ENCODE measurements at regions not wholly inside any gene's neighbourhood (a gene's known extent, or its start where the extent isn't known, plus 50 kb on each side); places are given as distances from the start of the nearest gene placed in this dataset.

DNA sequence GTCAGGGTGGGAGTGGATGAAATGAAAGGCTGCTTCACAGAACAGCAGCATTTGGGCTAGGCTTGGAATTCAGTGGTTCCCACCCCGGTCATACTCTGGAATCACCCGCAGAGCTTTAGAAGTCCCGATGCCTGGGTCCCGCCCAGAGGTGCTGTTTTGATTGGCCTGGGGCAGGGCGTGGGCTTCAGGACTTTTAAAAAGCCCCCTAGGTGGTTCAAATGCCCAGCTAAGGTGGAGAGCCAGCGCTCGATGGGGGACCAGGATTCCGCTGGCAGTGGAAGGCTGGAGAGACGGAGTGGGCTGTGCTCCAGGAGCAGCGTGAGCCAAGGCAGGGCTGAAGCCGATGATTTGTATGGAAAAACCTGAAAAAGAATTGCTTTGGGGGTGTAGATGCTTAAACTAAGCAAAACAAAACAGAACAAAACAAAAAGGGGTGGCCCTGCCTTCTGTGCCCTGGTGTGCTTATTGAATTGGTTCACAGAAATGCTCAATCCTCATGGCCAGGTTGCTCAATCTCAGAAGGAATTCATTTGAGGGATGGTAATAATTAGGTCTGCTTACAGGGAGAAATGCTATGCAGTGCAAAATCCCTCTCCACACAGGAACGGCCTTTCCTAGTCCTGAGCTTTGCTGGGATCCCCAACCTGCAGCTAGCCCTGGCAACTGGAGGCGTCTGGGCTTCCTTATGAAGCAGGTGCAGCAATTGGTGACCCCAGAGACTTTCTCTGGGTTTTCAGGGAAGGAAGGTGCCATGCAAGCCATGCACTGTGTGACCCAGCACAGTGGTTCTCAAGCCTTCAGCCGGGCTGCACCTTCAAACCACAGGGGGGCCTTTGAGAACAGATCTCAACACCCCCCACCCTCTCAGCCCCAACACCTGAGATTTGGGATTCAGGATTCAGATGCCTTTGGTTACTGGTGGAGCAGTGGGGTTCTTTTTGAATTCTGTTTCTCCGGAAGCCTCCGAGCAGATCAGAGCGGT lies 174.0 kb upstream of the ZNF618 start:
- Histone ChIP-seq H3K27me3 (ENCODE audit: control insufficient read depth, insufficient read depth, low read length) (peaks cover 6% of the 10 kb centered on the region), H3K36me3 (ENCODE audit: control insufficient read depth, insufficient read depth, low read length) (no peaks in the 10 kb centered on the region), H3K4me3 (ENCODE audit: low read depth, low read length) (no peak overlapping the region)
- no peak for DNase-seq (ENCODE audit: low read depth)
- TF ChIP-seq CTCF (IDR thresholded peaks at IDR 0.05; ENCODE audit: insufficient read depth, low read depth, low read length), result no peak
- CTCF ChIA-PET, result no interaction called here
- POLR2A ChIA-PET, result no interaction called here

- CTCF ChIA-PET, result interaction anchor here (0.7 to 2.1 kb wide), 3 partner anchors 13 to 32 kb away, joined by 3 to 8 read pairs (median 4); no protein-coding TSS in a partner anchor
- no peak for DNase-seq (ENCODE audit: low read depth)
- POLR2A ChIA-PET, result no interaction called here
- H3K4me3 ChIP-seq (ENCODE audit: low read depth, low read length), result no peak overlapping the region
- no peak for TF ChIP-seq CTCF (IDR thresholded peaks at IDR 0.05; ENCODE audit: insufficient read depth, low read depth, low read length)
- no peaks in the 10 kb centered on the region for H3K36me3 ChIP-seq (ENCODE audit: control insufficient read depth, insufficient read depth, low read length)
- peaks cover 9% of the 10 kb centered on the region for H3K27me3 ChIP-seq (ENCODE audit: control insufficient read depth, insufficient read depth, low read length)
Measured at GRCh38 chr9:113705306-113705927, 170.7 kb upstream of the ZNF618 start.

GRCh38 chr9:113705928-113706519 lies 170.1 kb upstream of the ZNF618 start:
- DNase-seq (ENCODE audit: low read depth), result no peak
- peaks cover 9% of the 10 kb centered on the region for H3K27me3 ChIP-seq (ENCODE audit: control insufficient read depth, insufficient read depth, low read length)
- H3K36me3 ChIP-seq (ENCODE audit: control insufficient read depth, insufficient read depth, low read length), result no peaks in the 10 kb centered on the region
- no peak for TF ChIP-seq CTCF (IDR thresholded peaks at IDR 0.05; ENCODE audit: insufficient read depth, low read depth, low read length)
- CTCF ChIA-PET, result interaction anchor here (1.1 to 2.1 kb wide), 3 partner anchors 8 to 32 kb away, joined by 3 to 8 read pairs (median 3); no protein-coding TSS in a partner anchor
- POLR2A ChIA-PET, result no interaction called here
- no peak overlapping the region for H3K4me3 ChIP-seq (ENCODE audit: low read depth, low read length)

- no peak for TF ChIP-seq CTCF (IDR thresholded peaks at IDR 0.05; ENCODE audit: insufficient read depth, low read depth, low read length)
- H3K27me3 ChIP-seq (ENCODE audit: control insufficient read depth, insufficient read depth, low read length), result peaks cover 4% of the 10 kb centered on the region
- ChIA-PET POLR2A (no interaction called here), CTCF (no interaction called here)
- no peak for DNase-seq (ENCODE audit: low read depth)
- H3K4me3 ChIP-seq (ENCODE audit: low read depth, low read length), result no peak overlapping the region
- no peaks in the 10 kb centered on the region for H3K36me3 ChIP-seq (ENCODE audit: control insufficient read depth, insufficient read depth, low read length)
Measured at GRCh38 chr9:113707953-113708695, 168.0 kb upstream of the ZNF618 start.

All from BJ (cell line).